ENCODE measurements at regions not wholly inside any gene's neighbourhood (a gene's known extent, or its start where the extent isn't known, plus 50 kb on each side); places are given as distances from the start of the nearest gene placed in this dataset.

DNA sequence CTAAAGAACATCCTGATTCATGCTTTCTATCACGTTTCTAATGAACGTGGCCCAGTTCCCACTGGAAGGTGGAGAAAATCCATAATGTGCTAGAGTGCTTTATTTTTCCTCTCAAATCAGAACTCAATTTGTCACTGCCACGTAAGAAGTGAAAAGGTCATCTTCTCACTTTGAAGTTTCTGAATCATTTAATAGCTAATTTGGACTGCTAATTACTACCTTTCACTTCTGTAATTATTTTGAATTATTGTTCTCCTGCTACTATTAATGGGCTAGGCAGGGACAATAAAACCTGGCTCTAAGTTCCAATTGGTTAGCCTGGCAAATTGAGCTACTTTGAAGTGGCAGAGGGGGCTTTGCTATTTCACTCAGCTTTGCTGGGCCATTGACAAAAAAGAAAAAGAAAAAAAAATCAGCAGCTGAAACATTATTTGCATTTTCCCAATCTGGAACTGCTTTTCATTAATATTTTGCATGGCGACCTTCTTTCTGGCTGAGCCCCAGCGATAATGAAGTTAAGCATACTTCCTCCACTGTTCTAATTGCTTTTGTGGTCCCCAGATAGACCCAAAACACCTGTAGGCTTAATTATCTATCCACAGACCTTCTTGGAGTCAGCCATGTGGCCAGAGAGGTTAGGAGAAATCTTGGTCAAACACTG, 264.2 kb downstream of the SEC23IP start:
- Histone ChIP-seq H3K4me1 (no peaks in the 10 kb centered on the region), H3K36me3 (ENCODE audit: control insufficient read depth, insufficient read depth, low read length) (no peaks in the 10 kb centered on the region), H3K4me3 (ENCODE audit: low read depth, low read length) (no peak overlapping the region), H3K27me3 (ENCODE audit: control insufficient read depth, insufficient read depth, low read length) (no peaks in the 10 kb centered on the region), H3K9ac (no peak overlapping the region), H3K9me3 (ENCODE audit: control insufficient read depth, low read length) (no peaks in the 10 kb centered on the region), H3K4me2 (ENCODE audit: low read length) (no peak overlapping the region), H2AFZ (no peak overlapping the region), H3K79me2 (no peaks in the 10 kb centered on the region), H3K27ac (no peak overlapping the region)
- TF ChIP-seq CTCF (IDR thresholded peaks at IDR 0.05), result no peak

DNA sequence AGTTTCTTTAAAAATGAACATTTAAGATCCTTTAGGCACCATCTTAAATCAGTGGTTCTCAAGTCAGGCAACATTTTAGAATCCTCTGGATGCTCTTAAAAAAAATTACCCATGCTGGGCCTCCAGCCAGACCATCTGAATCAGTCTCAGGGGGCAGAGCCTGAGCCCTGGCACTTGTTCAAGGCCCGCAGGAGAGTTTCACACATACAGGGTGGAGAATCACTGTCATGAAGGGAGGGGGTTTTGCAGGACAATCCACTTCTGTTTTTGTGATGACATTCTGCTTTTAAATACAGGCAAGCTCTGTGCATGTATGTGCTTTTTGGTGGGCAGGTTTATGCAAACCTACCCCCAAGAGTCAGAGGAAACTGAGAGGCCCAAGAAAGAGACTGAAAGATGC, 268.6 kb downstream of the SEC23IP start:
- Histone ChIP-seq H3K9ac (no peak overlapping the region), H3K27ac (no peak overlapping the region), H3K79me2 (no peaks in the 10 kb centered on the region), H3K4me1 (no peaks in the 10 kb centered on the region), H3K9me3 (ENCODE audit: control insufficient read depth, low read length) (no peaks in the 10 kb centered on the region), H3K4me2 (ENCODE audit: low read length) (no peak overlapping the region), H2AFZ (no peak overlapping the region), H3K27me3 (ENCODE audit: control insufficient read depth, insufficient read depth, low read length) (no peaks in the 10 kb centered on the region), H3K4me3 (ENCODE audit: low read depth, low read length) (no peak overlapping the region), H3K36me3 (ENCODE audit: control insufficient read depth, insufficient read depth, low read length) (no peaks in the 10 kb centered on the region)
- TF ChIP-seq CTCF (IDR thresholded peaks at IDR 0.05), result no peak

- Histone ChIP-seq H3K4me3 (ENCODE audit: low read depth, low read length) (no peak overlapping the region), H3K27me3 (ENCODE audit: control insufficient read depth, insufficient read depth, low read length) (no peaks in the 10 kb centered on the region), H3K9me3 (ENCODE audit: control insufficient read depth, low read length) (no peaks in the 10 kb centered on the region), H3K4me1 (no peaks in the 10 kb centered on the region), H3K4me2 (ENCODE audit: low read length) (no peak overlapping the region), H3K36me3 (ENCODE audit: control insufficient read depth, insufficient read depth, low read length) (no peaks in the 10 kb centered on the region), H3K27ac (no peak overlapping the region), H2AFZ (no peak overlapping the region), H3K9ac (no peak overlapping the region), H3K79me2 (no peaks in the 10 kb centered on the region)
- TF ChIP-seq CTCF (IDR thresholded peaks at IDR 0.05), result no peak
Measured at GRCh38 chr10:120162471-120162870, 269.9 kb downstream of the SEC23IP start.

DNA sequence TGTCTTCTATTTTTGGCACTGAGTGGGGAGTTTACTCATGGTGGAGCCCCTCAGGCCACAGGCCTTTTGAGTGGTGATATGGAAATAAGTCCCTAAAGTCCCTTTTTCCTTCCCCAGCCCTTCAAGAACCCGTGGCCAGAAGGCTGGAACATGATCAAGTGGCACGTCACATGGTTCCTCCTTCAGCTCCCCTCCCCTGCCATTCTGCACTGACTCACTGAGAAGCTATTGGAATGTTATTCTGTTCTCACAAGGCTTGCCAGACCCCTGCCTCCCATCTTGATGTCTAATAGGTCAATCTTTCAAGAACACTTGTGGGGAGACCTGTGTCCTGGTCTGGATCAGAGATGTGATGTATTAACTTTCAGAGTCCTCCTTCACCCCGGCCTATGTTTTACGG, 279.8 kb downstream of the SEC23IP start:
- Histone ChIP-seq H2AFZ (no peak overlapping the region), H3K4me1 (no peaks in the 10 kb centered on the region), H3K4me3 (ENCODE audit: low read depth, low read length) (no peak overlapping the region), H3K4me2 (ENCODE audit: low read length) (no peak overlapping the region), H3K9me3 (ENCODE audit: control insufficient read depth, low read length) (no peaks in the 10 kb centered on the region), H3K27ac (no peak overlapping the region), H3K27me3 (ENCODE audit: control insufficient read depth, insufficient read depth, low read length) (no peaks in the 10 kb centered on the region), H3K9ac (no peak overlapping the region), H3K36me3 (ENCODE audit: control insufficient read depth, insufficient read depth, low read length) (no peaks in the 10 kb centered on the region), H3K79me2 (no peaks in the 10 kb centered on the region)
- no peak for TF ChIP-seq CTCF (IDR thresholded peaks at IDR 0.05)

- Histone ChIP-seq H3K4me2 (ENCODE audit: low read length) (no peak overlapping the region), H3K9me3 (ENCODE audit: control insufficient read depth, low read length) (no peaks in the 10 kb centered on the region), H3K4me3 (ENCODE audit: low read depth, low read length) (no peak overlapping the region), H3K27ac (no peak overlapping the region), H3K9ac (no peak overlapping the region), H3K4me1 (no peaks in the 10 kb centered on the region), H2AFZ (no peak overlapping the region), H3K36me3 (ENCODE audit: control insufficient read depth, insufficient read depth, low read length) (no peaks in the 10 kb centered on the region), H3K27me3 (ENCODE audit: control insufficient read depth, insufficient read depth, low read length) (no peaks in the 10 kb centered on the region), H3K79me2 (no peaks in the 10 kb centered on the region)
- TF ChIP-seq CTCF (IDR thresholded peaks at IDR 0.05), result no peak
Measured at GRCh38 chr10:120174491-120174890, 282.0 kb downstream of the SEC23IP start.

Data from parathyroid adenoma (tissue), 2 donors.